GM21360 (cell line): ENCODE measurements at regions not wholly inside any gene's neighbourhood (a gene's known extent, or its start where the extent isn't known, plus 50 kb on each side); places are given as distances from the start of the nearest gene placed in this dataset.
"Not testable (repeated sequence)": the region's sequence is repeated elsewhere in the genome, so short reads cannot be mapped to it uniquely, and the experiment has no call there.

Source experiments
- ATAC-seq: cut with Tn5 transposase; IDR thresholded peaks from one replicate; pipeline ENCODE4 v1.9.1; 2021; ENCODE audit warnings: mild to moderate bottlenecking, moderate library complexity; ENCODE audit not compliant: unreplicated experiment

DNA sequence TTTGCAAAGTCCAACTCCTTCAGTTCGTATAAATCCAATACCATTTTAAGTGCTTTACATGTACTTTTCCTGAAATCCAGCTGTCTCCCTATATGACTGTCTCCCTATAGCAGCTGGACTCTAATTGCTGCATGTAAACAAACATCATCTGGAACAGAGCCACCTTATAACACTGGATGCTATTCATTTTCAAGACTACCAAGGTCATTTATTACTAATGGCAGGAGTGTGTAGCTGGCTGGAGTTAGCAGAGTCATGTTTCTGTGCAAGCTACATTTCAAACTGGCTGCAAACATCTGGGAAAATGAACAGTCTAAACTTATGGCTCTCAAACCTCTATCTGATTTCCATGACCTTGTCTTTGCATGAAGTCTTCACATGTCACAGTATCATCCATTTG is 575.2 kb downstream of the PIK3C3 start:
- no peak for ATAC-seq

DNA sequence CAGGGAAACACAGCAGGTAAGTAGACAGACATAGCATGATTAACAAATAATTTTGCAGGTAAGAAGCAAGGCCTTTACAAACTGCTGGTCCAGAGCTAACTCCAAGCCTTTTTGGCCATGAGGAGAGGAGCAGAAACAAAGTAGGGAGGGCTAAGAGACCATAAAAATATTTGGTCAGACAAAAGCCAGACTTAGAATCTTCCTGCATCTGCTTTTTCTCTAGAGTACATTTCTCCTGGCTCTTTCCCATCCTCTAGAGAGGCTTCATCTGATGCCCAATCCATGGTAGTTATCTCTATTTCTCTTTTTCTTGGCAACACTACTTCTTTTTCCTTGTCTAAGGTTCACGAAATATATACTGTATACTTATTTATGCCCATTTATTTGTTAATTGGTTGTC is 577.1 kb downstream of the PIK3C3 start:
- ATAC-seq, result no peak

DNA sequence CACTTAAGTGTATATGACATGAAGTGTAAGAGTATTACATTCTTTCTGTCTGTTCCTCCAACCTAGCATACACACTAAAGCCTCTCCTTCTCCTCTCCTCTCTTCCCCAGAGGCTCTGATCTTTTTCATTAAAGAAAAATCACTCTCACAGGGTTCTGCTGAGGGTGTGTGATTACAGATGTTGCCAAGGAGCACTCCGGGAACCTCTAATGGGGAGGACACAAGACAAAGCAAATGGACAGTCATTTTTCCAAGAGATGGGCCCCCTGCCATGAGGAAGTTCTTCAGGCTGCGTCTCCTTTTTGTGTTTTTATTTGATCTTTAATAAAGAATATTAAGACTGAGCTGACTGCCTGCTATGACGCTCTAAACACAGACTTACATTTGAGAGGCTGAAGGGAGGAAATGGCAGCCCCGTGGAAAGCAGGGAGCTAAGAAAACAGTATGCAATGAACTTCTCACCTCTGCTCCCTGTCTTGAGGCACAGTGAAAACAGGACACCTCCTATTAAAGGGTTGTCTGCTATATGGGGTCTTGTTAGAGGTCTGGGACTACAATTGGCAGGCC is 578.1 kb downstream of the PIK3C3 start:
- no peak for ATAC-seq

DNA sequence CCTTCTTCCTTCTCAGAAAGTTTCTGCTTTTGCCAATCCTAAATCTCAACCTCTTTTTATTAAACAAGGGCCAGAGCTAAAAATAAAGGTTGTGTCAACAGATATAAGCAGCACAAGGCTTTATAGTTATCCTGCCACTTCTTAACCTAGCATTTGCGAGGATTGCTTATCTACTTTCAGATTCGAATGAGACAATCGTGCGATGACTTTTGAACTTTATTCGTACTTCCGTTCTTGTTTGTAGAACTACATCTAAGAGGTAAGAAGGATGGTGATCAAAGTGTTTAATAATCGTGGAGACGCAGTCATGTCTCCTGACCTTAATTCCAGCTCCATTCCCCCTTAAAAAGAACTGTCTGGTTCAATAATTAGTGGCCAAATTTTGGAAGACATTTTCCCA is 578.6 kb downstream of the PIK3C3 start:
- ATAC-seq, result no peak

DNA sequence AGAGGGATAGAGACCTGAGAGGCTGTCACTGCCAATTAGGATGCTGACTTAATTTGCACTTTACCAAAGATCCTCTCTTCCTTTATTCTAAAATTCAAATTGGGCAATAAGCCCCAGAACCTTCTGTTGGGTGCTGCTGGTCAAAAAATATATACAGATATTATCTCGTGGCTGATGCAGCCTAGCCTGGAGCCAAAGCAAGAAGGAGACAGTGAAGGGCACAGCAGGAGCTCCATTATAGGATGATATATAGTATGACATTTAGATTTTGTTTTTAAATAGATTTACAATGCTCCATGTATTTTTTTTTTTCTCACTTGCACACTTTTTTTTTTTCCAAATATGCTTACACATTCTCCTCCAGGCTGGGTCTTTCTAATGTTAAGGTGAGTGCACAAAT is 579.3 kb downstream of the PIK3C3 start:
- no peak for ATAC-seq

DNA sequence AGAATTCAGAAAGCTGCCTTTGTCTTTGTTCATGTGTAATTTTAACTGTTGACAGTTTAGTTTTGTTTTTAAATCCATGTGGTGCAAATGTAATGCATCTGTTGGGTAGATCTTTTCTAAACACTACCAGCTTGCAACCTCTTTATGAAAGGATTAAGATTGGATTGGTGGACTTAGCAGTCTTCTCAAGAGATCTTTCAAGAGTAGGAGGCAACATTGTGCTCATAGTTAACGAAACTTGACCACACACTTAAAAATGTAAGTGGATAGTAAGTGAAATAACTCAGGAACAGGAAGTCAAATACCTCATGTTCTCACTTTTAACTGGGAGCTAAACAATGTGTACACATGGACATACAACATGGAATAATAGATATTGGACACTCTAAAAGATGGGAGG is 579.0 kb downstream of the RIT2 start:
- no peak for ATAC-seq

DNA sequence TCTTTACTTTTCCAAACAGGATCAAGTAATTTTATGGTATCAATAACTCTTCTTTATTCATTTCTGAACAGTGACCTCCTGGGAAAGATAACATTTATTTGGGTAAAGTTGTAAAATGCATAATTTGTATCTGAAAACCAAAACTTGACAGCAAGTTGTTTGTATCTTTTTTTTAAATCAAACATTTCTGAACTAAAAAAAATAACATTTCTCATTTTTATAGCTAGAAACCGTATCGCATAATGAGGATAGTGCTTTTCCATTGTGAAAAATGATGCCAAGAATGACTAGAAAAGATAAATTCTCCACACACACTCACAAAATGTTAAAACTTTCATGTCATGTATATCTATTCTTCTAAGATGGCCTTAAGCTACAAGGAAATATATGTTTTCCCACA is 578.2 kb downstream of the RIT2 start:
- ATAC-seq, result no peak

DNA sequence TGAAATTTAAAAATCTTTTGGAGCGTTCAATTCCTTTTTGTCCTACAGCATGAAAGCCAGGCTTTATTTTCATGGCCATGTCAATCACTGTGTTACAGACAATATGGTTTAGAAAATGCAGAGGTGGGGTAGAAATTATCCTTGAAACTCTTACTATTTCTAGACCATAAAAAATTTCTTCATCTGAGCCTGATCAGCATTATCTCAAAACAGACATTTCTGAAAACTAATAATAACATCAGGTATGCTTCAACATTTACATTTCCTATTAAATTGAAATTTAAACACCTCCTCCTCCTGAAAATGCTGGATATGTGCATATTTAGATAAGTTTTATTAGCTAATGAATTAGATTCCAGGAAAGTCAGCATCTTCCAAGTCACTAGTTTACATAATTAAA is 570.6 kb downstream of the RIT2 start:
- no peak for ATAC-seq

DNA sequence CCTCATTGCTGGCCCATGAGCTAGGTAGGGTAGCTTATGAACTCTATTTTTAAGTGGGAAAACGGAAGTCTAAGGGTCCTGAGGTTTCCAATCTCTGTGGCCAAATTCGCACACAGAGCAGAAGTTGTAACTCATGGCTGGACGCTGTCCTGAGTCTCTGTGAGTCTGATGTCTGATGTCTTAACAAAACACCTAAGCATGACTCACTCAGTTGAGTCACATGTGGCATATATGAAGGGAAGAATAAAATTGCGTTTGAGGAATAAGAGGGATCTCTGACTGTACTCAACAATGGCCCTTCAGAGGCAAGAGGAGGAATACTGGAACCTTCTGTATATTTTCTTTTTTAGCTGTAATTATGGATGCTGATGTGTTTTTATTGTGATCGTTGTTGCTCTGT is 569.7 kb downstream of the RIT2 start:
- no peak for ATAC-seq

DNA sequence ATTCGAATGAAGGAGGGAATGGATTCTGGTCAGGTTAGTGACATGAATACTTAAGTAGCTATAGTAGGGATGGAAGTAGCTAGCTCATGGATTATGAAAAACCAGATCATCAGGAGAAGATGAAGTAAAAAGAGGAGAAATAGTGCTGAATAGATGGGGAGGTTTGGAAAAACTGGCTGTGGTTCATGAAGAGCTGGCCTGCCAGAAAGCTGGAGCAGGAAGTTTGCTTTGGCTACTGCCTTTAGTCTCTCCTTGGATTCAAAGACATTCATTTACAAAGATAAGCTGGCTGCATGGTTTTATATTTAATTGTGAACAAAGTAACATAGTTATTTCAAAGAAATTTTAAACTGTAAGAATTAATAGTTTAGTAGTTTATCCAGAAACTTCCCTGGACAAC is 567.0 kb downstream of the RIT2 start:
- ATAC-seq, result no peak

DNA sequence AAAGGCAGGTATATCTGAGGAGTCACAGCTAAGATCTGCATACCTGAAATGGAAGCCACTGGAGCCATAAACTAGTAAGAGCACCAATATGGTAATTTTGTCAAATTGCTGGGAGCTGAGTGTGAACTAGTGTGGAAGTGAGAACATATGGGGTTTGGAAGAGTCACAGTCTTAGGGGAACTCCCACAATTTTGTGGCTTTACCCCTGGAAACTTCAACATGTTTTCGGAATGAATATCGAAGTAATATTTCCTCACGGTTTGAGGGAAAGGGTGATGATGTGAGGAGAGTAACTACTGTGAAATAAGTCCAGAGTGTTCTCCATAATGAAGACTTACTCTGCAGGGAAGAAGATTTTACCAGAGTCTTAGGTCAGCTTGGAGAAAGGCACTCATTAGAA is 565.9 kb downstream of the RIT2 start:
- no peak for ATAC-seq

DNA sequence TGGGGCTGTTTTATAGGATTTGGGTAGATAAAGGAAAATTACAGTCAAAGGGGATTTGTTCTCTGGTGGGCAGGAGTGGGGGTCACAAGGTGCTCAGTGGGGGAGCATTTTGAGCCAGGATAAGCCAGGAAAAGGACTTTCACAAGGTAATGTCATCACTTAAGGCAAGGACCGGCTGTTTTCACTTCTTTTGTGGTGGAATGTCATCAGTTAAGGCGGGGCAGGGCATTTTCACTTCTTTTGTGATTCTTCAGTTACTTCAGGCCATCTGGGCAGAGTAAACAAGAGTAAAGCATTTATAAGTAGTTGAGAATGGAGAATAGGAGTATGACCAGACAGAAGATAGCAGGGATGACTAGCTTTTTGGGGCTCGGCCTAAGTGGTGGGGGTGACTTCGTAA is 562.9 kb downstream of the RIT2 start:
- ATAC-seq, result not testable (repeated sequence)

DNA sequence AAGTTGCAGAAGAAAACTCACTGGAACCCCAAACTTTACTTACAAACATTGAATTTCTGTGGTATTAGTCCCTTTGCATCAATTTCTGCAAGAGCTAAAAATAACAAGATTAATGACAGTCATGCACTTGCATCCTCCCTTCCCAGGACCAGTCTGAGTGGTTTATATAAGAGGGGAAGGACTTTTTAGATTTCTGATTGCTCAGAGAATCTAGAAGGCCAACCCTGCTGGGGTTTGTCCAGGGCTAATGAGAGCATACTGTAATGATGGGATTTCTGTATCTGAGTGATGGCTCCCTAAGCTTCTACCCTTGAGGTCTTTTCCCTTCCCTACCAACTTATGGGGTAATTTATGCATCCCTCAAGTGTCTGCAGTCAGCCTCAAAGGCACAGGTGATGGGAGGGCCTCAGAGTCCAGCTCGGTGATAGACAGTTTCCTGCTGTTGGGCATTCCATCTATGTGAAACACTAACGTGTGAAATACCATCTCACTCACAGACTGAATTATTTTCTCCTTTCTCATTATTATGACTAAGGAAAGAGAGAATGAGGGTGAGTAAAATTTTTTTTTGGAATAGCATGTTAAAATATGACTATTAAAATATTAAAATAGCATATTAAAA is 556.3 kb downstream of the RIT2 start:
- ATAC-seq, result no peak

DNA sequence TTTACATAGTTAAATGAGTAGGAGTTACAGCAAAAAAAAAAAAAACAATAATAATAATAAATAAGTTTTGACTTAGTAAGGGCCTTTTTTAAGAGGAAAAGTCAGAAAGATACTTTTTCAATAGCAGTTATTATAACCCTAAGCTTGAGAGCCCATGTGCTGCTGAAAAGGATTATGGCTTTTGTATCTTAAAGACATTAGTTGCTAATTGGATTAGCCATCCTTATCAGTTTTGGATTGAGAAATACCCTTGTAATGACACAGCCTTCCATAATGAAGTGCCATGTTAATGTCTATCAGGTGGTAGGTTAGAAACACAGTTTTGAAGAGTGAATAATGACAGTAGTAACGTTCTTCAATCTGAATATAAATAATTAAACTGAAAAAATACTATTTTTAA is 554.0 kb downstream of the RIT2 start:
- ATAC-seq, result no peak

DNA sequence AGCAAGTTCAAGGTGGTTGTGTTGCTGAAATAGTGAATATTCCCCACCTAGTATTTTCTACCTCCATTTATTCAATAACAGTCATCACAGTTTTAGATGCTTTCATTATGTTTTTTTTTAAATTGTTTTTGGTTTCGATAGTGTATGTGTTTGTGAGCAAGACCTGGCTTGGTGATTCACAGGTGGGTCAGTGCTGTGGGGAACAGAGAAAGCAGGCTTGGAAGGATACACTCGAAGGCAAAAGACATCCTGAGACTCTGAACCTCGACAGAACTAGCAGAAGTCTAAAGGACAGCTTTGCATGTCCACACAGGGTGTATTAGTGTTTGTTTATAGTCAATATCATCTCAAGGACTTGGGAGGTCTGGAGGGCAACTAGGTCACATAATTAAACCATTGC is 551.5 kb downstream of the RIT2 start:
- ATAC-seq, result no peak

DNA sequence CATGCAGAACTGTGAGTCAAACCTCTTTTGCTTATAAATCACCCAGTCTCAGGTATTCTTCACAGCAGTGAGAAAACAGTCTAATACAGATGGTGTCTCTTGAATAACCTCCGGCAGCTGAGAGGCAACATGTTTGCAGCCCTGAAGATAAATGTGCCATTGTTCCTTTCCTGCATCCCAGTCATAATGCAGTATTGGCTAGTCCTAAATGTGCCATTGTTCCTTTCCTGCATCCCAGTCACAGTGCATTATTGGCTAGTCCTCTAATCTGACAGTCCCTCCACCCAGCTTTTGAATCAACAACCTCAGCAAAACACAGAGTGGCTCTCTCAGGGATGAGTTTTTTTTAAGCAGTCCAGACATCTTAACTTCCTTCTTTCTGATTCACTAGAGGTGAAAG is 550.7 kb downstream of the RIT2 start:
- ATAC-seq, result no peak

DNA sequence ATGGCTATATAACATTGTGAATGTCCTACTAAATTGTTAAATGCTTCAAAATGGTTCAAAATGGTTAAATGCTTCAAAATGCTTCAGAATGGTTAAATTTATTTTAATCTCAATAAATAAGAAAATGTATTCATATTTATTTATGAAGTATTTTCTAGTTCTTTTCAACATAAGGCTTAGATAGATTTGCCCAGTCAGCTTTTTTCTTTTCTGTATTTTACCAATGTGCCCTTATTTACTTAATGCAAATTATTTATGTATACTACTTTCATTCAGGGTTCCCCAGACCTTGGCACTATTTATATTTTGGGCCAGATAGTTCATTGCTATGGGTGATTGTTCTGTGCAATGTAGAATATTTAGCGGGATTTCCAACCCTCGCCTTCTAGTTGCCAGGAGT is 546.7 kb downstream of the RIT2 start:
- no peak for ATAC-seq

DNA sequence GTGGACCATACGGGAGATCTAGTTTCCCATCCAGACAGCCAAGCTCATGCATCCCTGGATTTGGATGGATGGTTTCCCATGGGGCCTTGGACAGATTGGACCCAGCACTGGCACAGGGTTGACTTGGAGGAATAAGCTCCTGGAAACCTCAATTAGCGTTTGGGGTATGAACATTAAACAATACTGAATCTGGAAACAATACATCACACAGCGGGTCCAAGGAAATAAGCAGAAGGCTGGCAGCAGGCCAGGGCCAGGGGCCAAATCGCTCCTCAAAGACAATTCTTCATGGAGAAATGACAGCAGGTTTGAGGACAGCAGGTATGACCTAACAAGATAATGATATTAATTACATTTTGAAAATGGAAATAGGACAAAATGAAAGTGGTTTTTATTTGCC is 540.6 kb downstream of the RIT2 start:
- no peak for ATAC-seq

DNA sequence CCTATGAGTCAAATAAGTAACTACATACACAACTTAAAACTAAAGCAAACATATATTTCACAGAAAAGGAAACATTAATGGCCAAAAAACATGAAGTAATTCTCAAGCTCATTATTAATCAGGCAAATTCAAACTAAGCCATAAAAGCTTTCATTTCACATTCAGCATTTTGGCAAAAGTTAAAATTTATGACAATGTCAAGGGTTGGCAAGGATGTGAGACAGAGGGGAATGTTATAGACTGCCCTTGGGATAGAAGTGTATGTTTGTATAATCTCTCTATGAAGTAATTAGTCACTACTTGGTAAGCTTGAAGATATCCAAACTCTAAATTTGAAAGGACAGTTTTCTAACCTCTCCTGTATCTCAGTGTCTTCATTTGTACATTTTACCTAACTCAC is 539.4 kb downstream of the RIT2 start:
- ATAC-seq, result no peak

DNA sequence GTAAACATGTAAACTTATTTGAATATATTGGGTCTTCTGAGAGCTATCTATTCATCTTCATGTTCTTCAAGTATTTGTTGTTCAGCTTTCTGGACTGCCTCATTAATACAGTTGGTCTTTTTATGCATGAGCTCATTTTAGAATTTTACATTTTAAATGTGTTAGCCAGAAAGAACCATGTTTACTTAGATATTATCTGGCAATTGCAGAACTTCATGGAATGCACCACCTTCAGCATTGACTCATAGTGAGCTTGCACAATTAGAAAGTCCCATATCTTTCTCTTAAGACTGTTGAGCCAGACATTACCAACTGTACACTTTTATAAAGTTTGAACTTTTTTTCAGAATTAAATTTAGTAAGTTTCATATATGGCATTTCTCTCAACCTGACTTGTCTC is 536.7 kb downstream of the RIT2 start:
- ATAC-seq, result no peak

DNA sequence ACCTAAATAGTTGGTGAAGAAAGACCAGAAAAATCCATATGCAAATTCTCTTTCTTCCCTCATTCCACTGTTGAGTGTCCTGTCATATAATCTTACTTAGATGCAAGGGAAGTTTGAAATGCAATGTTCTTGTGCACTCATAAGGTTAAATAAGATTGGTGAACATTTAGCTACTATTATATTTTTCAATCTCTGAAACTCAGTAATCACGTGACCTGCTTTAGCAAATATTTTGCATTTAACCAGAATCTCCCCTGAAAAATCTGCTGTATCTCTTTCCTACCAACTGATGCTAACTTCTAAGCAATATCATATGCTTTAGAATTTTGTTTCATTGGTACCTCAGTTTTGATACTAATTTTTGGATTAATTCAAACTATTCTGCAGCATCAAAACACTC is 533.2 kb downstream of the RIT2 start:
- no peak for ATAC-seq

DNA sequence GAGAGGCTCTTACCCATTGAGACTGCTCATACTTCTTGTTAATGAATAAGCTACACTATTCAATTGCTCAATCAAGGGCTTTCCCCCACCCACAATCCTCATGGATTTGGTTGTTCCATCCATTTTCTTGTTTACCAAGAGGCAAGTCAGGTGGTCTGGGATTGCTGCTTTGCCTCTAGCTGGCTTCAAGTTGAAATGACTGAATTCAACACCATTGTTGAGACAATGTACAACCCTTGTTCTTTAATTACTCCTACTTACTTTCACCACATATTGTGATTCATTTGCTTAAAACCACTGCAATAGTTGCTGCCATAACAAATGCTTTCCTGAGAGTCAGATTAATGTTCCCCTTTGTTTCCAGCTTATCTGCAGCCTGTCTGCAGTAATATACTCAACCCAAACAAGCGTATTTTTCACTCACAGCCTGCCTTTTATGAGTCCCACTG is 532.2 kb downstream of the RIT2 start:
- no peak for ATAC-seq

DNA sequence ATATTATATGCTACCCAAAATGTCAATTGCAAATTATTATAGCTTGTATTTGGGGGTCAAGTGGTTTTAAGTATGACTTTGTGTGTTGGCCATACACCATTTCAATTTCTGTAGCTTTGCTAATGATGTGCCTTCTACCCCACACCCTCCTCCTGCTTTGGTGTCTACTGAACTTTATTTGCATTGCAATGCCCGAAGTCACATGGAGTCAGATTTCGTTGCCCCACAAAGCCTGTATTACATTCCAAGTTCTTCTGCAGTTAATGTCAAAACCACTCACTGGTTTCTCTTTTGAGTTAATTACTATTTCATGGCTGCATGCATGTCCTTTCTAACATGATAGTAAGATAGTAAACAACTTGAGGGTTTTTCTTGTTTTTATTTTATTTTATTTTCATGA is 528.9 kb downstream of the RIT2 start:
- no peak for ATAC-seq
